HEK293T (cell line): ENCODE measurements at regions not wholly inside any gene's neighbourhood (a gene's known extent, or its start where the extent isn't known, plus 50 kb on each side); places are given as distances from the start of the nearest gene placed in this dataset.

ENCODE experiments used
- ARNT ChIP-seq: fragments of 450-650 bp; IDR thresholded peaks from 2 replicates; pipeline ENCODE4 v1.6.1; 2017; ENCODE audit warnings: mild to moderate bottlenecking
- CTBP1 ChIP-seq: fragments of 450-650 bp; IDR thresholded peaks from 2 replicates; pipeline ENCODE4 v1.6.1; 2016; ENCODE audit warnings: borderline replicate concordance
- ELF4 ChIP-seq: fragments of 450-650 bp; IDR thresholded peaks from 2 replicates; pipeline ENCODE4 v1.6.1; 2017; ENCODE audit warnings: antibody characterized with exemption
- FOXA1 ChIP-seq: fragments of 450-650 bp; IDR thresholded peaks from 2 replicates; pipeline ENCODE4 v1.6.1; 2016; ENCODE audit warnings: mild to moderate bottlenecking
- FOXK2 ChIP-seq: fragments of 450-650 bp; IDR thresholded peaks from 2 replicates; pipeline ENCODE4 v1.6.1; 2016; ENCODE audit warnings: mild to moderate bottlenecking
- FOXM1 ChIP-seq: fragments of 450-650 bp; IDR thresholded peaks from 2 replicates; pipeline ENCODE4 v1.6.1; 2017; ENCODE audit warnings: mild to moderate bottlenecking, borderline replicate concordance
- HDGF ChIP-seq: fragments of 450-650 bp; IDR thresholded peaks from 2 replicates; pipeline ENCODE4 v1.6.1; 2017; ENCODE audit warnings: antibody characterized with exemption, borderline replicate concordance
- L3MBTL2 ChIP-seq: fragments of 450-650 bp; conservative IDR thresholded peaks from 2 replicates; pipeline ENCODE4 v1.6.1; 2016; ENCODE audit warnings: mild to moderate bottlenecking
- LEF1 ChIP-seq: fragments of 450-650 bp; IDR thresholded peaks from 2 replicates; pipeline ENCODE4 v1.6.1; 2017; ENCODE audit warnings: mild to moderate bottlenecking, borderline replicate concordance
- NFRKB ChIP-seq: fragments of 450-650 bp; IDR thresholded peaks from 2 replicates; pipeline ENCODE4 v1.6.1; 2016; ENCODE audit warnings: mild to moderate bottlenecking, moderate library complexity
- SP1 ChIP-seq: fragments of 450-650 bp; IDR thresholded peaks from 2 replicates; pipeline ENCODE4 v1.6.1; 2017
- SUZ12 ChIP-seq: fragments of 450-650 bp; IDR thresholded peaks from 2 replicates; pipeline ENCODE4 v1.6.1; 2016; ENCODE audit warnings: mild to moderate bottlenecking
- TARDBP ChIP-seq: fragments of 450-650 bp; IDR thresholded peaks from 2 replicates; pipeline ENCODE4 v1.6.1; 2016
- ZNF384 ChIP-seq: fragments of 450-650 bp; IDR thresholded peaks from 2 replicates; pipeline ENCODE4 v1.6.1; 2016

DNA sequence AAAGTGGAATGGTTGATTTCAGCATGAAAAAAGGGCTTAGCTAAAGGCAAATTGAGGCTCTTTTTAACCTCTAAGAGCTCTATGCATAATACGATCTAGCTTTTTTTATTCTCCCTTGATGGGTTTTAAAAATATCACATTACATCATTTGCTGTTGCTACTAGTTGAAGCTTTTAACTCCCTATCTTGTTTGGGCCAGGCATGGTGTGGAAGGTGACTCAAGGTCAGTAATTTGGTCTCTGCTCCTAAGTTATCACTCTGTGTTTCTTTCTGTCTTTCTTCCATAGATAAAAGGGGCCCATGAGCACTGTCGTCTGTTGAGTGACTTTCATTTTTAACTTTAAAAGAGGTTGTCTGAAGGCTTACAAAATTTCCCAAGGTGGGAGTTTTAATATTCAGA is 58.1 kb upstream of the GOT2 start:
- TF ChIP-seq ARNT (no peak), FOXK2 (no peak), SP1 (no peak), NFRKB (no peak), SUZ12 (no peak), ELF4 (no peak), CTBP1 (no peak), FOXA1 (no peak), FOXM1 (no peak), TARDBP (no peak), ZNF384 (no peak), HDGF (no peak), L3MBTL2 (no peak), LEF1 (no peak)
